SH-SY5Y (cell line): ENCODE measurements at regions not wholly inside any gene's neighbourhood (a gene's known extent, or its start where the extent isn't known, plus 50 kb on each side); places are given as distances from the start of the nearest gene placed in this dataset.
A peak's percentile ranks its signal among the peaks of the same experiment; 100 is the strongest.

ENCODE experiments used
- GATA2 ChIP-seq: IDR thresholded peaks from 2 replicates; pipeline ENCODE4 v1.6.1; 2011; ENCODE audit warnings: mild to moderate bottlenecking, low read depth, low read length
- GATA3 ChIP-seq: IDR thresholded peaks from 2 replicates; pipeline ENCODE4 v1.6.1; 2011; ENCODE audit warnings: low read depth, mild to moderate bottlenecking, low read length, moderate library complexity

GRCh38 chr1:93779540-93780165, 98.0 kb upstream of the BCAR3 start:
- TF ChIP-seq GATA3, result no peak
- TF ChIP-seq GATA2, result no peak

GRCh38 chr1:93778457-93778856, 96.8 kb upstream of the BCAR3 start:
- no peak for TF ChIP-seq GATA3
- TF ChIP-seq GATA2, result no peak

GRCh38 chr1:93777255-93777654, 95.6 kb upstream of the BCAR3 start:
- TF ChIP-seq GATA3 (no peak), GATA2 (no peak)

- TF ChIP-seq GATA3 (no peak), GATA2 (no peak)
Measured at GRCh38 chr1:93776728-93777127, 95.1 kb upstream of the BCAR3 start.

GRCh38 chr1:93775224-93775623, 93.6 kb upstream of the BCAR3 start:
- TF ChIP-seq GATA2 (no peak), GATA3 (no peak)

GRCh38 chr1:93774707-93775106, 93.1 kb upstream of the BCAR3 start:
- TF ChIP-seq GATA3 (no peak), GATA2 (no peak)

GRCh38 chr1:93773049-93773838, 91.6 kb upstream of the BCAR3 start:
- TF ChIP-seq GATA2 (no peak), GATA3 (no peak)

- TF ChIP-seq GATA2, result no peak
- no peak for TF ChIP-seq GATA3
Measured at GRCh38 chr1:93771843-93772242, 90.2 kb upstream of the BCAR3 start.

GRCh38 chr1:93770640-93771039, 89.0 kb upstream of the BCAR3 start:
- TF ChIP-seq GATA2, result no peak
- no peak for TF ChIP-seq GATA3

GRCh38 chr1:93769777-93770176, 88.1 kb upstream of the BCAR3 start:
- TF ChIP-seq GATA3 (no peak), GATA2 (no peak)

GRCh38 chr1:93768380-93768863, 86.8 kb upstream of the BCAR3 start:
- TF ChIP-seq GATA3, result no peak
- peak; percentile 86 for TF ChIP-seq GATA2

- TF ChIP-seq GATA2, result no peak
- no peak for TF ChIP-seq GATA3
Measured at GRCh38 chr1:93766451-93766850, 84.8 kb upstream of the BCAR3 start.

GRCh38 chr1:93765099-93765498, 83.5 kb upstream of the BCAR3 start:
- no peak for TF ChIP-seq GATA2
- no peak for TF ChIP-seq GATA3

GRCh38 chr1:93764366-93764750, 82.7 kb upstream of the BCAR3 start:
- TF ChIP-seq GATA2 (no peak), GATA3 (no peak)
